Fibroblast of gingiva (primary cell): ENCODE measurements at regions not wholly inside any gene's neighbourhood (a gene's known extent, or its start where the extent isn't known, plus 50 kb on each side); places are given as distances from the start of the nearest gene placed in this dataset.
A peak's percentile ranks its signal among the peaks of the same experiment; 100 is the strongest.
"Not testable (repeated sequence)": the region's sequence is repeated elsewhere in the genome, so short reads cannot be mapped to it uniquely, and the experiment has no call there.

Experiments used
- DNase-seq: peaks from one replicate; pipeline ENCODE4 v3.0.0-alpha.2; 2011; ENCODE audit warnings: low read depth

GRCh38 chr20:23150304-23151007 lies 64.3 kb upstream of the CD93 start:
- DNase-seq: no peak

GRCh38 chr20:23149623-23150279 lies 63.6 kb upstream of the CD93 start:
- no peak for DNase-seq

GRCh38 chr20:23148731-23149570 lies 62.8 kb upstream of the CD93 start:
- no peak for DNase-seq

- peak; percentile 90 for DNase-seq
Observed at GRCh38 chr20:23147964-23148730, 62.0 kb upstream of the CD93 start.

- no peak for DNase-seq
Observed at GRCh38 chr20:23147647-23147963, 61.5 kb upstream of the CD93 start.

GRCh38 chr20:23146857-23147637 lies 60.9 kb upstream of the CD93 start:
- no peak for DNase-seq

GRCh38 chr20:23146181-23146580 lies 60.1 kb upstream of the CD93 start:
- no peak for DNase-seq

GRCh38 chr20:23145281-23145700 lies 59.2 kb upstream of the CD93 start:
- peak; percentile 100 for DNase-seq

- no peak for DNase-seq
Observed at GRCh38 chr20:23144856-23145255, 58.7 kb upstream of the CD93 start.

GRCh38 chr20:23143986-23144690 lies 58.0 kb upstream of the CD93 start:
- no peak for DNase-seq

- peak; percentile 77 for DNase-seq
Observed at GRCh38 chr20:23143098-23143497, 57.0 kb upstream of the CD93 start.

GRCh38 chr20:23142162-23143050 lies 56.3 kb upstream of the CD93 start:
- DNase-seq: no peak

- DNase-seq: no peak
Observed at GRCh38 chr20:23141450-23142161, 55.5 kb upstream of the CD93 start.

GRCh38 chr20:23140991-23141390 lies 54.9 kb upstream of the CD93 start:
- no peak for DNase-seq

- DNase-seq: not testable (repeated sequence)
Observed at GRCh38 chr20:23139984-23140383, 53.9 kb upstream of the CD93 start.

- no peak for DNase-seq
Observed at GRCh38 chr20:23139524-23139923, 53.4 kb upstream of the CD93 start.

GRCh38 chr20:23138682-23139081 lies 52.6 kb upstream of the CD93 start:
- DNase-seq: no peak

- DNase-seq: no peak
Observed at GRCh38 chr20:23138226-23138625, 52.1 kb upstream of the CD93 start.
